Left lung (tissue), 4 donors: ENCODE measurements at regions not wholly inside any gene's neighbourhood (a gene's known extent, or its start where the extent isn't known, plus 50 kb on each side); places are given as distances from the start of the nearest gene placed in this dataset.

Experiments
- ATAC-seq: fragments of 200-7000 bp; cut with Tn5 transposase; one replicate; pipeline ENCODE4 v1.9.1; 2020; ENCODE audit warnings: moderate library complexity
- DNase-seq, 4 donors: peaks; one replicate each; pipeline ENCODE4 v3.0.0-alpha.2; 2013 to 2020
- H3K27ac ChIP-seq, 2 donors: fragments of 200-600 bp; sonication (generic) in 1 of 2; one replicate each; pipeline versions ENCODE4 v1.5.0 to v1.8.0; 2020 to 2021
- H3K27me3 ChIP-seq, 2 donors: fragments of 200-600 bp; sonication (generic) in 1 of 2; one replicate each; pipeline versions ENCODE4 v1.5.0 to v1.8.0; 2020 to 2021
- H3K36me3 ChIP-seq, 2 donors: fragments of 200-600 bp; sonication (generic) in 1 of 2; one replicate each; pipeline versions ENCODE4 v1.5.0 to v1.8.0; 2020 to 2021
- H3K4me1 ChIP-seq, 2 donors: fragments of 200-600 bp; one replicate each; pipeline ENCODE4 v1.8.0; 2021
- H3K4me3 ChIP-seq, 2 donors: fragments of 200-600 bp; sonication (generic) in 1 of 2; one replicate each; pipeline versions ENCODE4 v1.5.0 to v1.8.0; 2020 to 2021; ENCODE audit warnings: mild to moderate bottlenecking in 1 of 2
- H3K9me3 ChIP-seq, 2 donors: fragments of 200-600 bp; sonication (generic) in 1 of 2; one replicate each; pipeline versions ENCODE4 v1.5.0 to v1.8.0; 2020 to 2021
- intact Hi-C, 2 donors: fragments of 100-400 bp; cut with DNase I; formaldehyde crosslinking; loops; one replicate each; pipeline versions ENCODE4 v1.11.2 to v1.14.2; 2022
- TF ChIP-seq, protein P1 (sequence below), 2 donors: fragments of 200-600 bp; sonication (generic) in 1 of 2; IDR thresholded peaks; one replicate each; pipeline versions ENCODE4 v1.5.0 to v1.8.0; 2021; ENCODE audit warnings: antibody characterized with exemption in 2 of 2
- donor health status: DM: no; HTN: yes; CAD: no.
- donor health status: DM: no; HTN: no; CAD: no.

- H3K27me3 ChIP-seq: no peaks in the 10 kb centered on the region
- TF ChIP-seq, protein P1, sequence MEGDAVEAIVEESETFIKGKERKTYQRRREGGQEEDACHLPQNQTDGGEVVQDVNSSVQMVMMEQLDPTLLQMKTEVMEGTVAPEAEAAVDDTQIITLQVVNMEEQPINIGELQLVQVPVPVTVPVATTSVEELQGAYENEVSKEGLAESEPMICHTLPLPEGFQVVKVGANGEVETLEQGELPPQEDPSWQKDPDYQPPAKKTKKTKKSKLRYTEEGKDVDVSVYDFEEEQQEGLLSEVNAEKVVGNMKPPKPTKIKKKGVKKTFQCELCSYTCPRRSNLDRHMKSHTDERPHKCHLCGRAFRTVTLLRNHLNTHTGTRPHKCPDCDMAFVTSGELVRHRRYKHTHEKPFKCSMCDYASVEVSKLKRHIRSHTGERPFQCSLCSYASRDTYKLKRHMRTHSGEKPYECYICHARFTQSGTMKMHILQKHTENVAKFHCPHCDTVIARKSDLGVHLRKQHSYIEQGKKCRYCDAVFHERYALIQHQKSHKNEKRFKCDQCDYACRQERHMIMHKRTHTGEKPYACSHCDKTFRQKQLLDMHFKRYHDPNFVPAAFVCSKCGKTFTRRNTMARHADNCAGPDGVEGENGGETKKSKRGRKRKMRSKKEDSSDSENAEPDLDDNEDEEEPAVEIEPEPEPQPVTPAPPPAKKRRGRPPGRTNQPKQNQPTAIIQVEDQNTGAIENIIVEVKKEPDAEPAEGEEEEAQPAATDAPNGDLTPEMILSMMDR (IDR thresholded peaks at IDR 0.05): no peak
- no peak overlapping the region for H3K4me3 ChIP-seq
- no peaks in the 10 kb centered on the region for H3K36me3 ChIP-seq
- H3K4me1 ChIP-seq: no peaks in the 10 kb centered on the region
- peak; percentile 96 for ATAC-seq
- intact Hi-C loops: no loop called here
- no peak overlapping the region for H3K27ac ChIP-seq
- no peaks in the 10 kb centered on the region for H3K9me3 ChIP-seq
- peak in 1 of 4 donors; percentile 45 for DNase-seq
Observed at GRCh38 chr7:15906436-15906835, 220.0 kb upstream of the MEOX2 start.

- ATAC-seq: no peak
- no peak overlapping the region for H3K4me3 ChIP-seq
- no peak overlapping the region for H3K27ac ChIP-seq
- no peaks in the 10 kb centered on the region for H3K9me3 ChIP-seq
- intact Hi-C loops: no loop called here
- no peaks in the 10 kb centered on the region for H3K36me3 ChIP-seq
- no peaks in the 10 kb centered on the region for H3K27me3 ChIP-seq
- no peaks in the 10 kb centered on the region for H3K4me1 ChIP-seq
- TF ChIP-seq, protein P1 (IDR thresholded peaks at IDR 0.05): no peak
- DNase-seq: no peak
Observed at GRCh38 chr7:15905251-15906040, 219.0 kb upstream of the MEOX2 start.

DNA sequence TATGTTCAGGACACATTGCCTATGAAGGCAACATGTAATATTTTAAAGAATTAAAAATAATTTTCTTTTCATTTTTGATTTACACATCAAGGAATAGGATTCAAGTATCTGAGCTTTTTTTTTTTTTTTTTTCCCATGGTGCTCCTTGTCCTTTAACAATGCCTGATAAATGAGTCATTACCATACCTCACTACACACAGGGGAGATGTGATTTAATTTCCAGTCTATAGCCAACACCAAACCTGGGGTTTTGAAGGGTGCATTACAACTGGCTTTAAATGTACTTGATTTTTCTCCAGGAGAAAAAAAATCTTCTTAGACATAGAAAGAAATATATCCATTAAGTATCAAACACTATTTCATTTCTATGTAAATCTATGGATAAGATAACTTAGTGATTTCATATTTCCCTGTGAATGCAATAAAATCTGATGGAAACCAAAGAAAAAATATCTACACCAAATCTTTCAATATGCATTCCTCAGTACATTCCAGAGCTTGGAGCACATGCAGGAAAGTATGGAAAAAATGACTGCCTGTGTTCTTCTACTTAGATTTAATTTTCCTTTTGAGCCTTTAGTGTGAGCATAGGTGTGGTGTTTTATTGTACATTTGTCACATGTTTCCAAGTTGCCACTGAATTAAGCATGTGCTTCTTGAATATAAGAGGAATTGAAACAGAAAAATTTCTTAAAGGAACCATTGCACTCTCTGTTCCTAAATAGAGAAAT, 204.8 kb upstream of the MEOX2 start:
- Histone ChIP-seq H3K4me1 (no peaks in the 10 kb centered on the region), H3K27ac (no peak overlapping the region), H3K27me3 (no peaks in the 10 kb centered on the region), H3K9me3 (no peaks in the 10 kb centered on the region), H3K36me3 (no peaks in the 10 kb centered on the region), H3K4me3 (no peak overlapping the region)
- peak; percentile 42 for ATAC-seq
- intact Hi-C loops: no loop called here
- no peak for DNase-seq
- TF ChIP-seq, protein P1 (IDR thresholded peaks at IDR 0.05): no peak

GRCh38 chr7:15889507-15889906, 203.0 kb upstream of the MEOX2 start:
- ATAC-seq (peak; percentile 66), DNase-seq (no peak)
- TF ChIP-seq, protein P1 (IDR thresholded peaks at IDR 0.05): no peak
- no peak overlapping the region for H3K4me3 ChIP-seq
- no peak overlapping the region for H3K27ac ChIP-seq
- H3K27me3 ChIP-seq: no peaks in the 10 kb centered on the region
- intact Hi-C loops: no loop called here
- H3K4me1 ChIP-seq: no peaks in the 10 kb centered on the region
- H3K9me3 ChIP-seq: no peaks in the 10 kb centered on the region
- no peaks in the 10 kb centered on the region for H3K36me3 ChIP-seq

DNA sequence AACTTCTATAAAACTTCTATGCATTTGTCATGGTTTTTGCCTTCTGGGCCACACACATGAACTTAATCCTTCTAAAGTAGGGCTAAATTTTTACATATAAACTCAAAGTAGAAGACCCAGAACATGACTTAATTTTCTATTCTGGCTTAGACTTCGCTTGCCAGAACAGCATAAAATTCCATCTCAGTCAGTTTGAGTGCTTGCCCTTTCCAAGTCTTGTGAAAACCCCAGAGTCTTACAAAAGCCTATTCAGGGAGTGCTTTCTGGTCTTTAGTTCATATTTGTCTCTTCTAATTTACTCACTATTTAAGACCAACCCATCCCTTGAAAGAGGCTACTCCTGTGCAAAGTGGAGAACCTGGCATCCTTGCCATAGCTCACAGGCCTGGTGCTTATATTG, 201.6 kb upstream of the MEOX2 start:
- no peak overlapping the region for H3K27ac ChIP-seq
- no peak overlapping the region for H3K4me3 ChIP-seq
- no peaks in the 10 kb centered on the region for H3K9me3 ChIP-seq
- H3K4me1 ChIP-seq: no peaks in the 10 kb centered on the region
- DNase-seq (no peak), ATAC-seq (no peak)
- intact Hi-C loops: no loop called here
- no peaks in the 10 kb centered on the region for H3K27me3 ChIP-seq
- H3K36me3 ChIP-seq: no peaks in the 10 kb centered on the region
- TF ChIP-seq, protein P1 (IDR thresholded peaks at IDR 0.05): no peak
